ENCODE measurements at regions not wholly inside any gene's neighbourhood (a gene's known extent, or its start where the extent isn't known, plus 50 kb on each side); places are given as distances from the start of the nearest gene placed in this dataset.
"Not testable (repeated sequence)": the region's sequence is repeated elsewhere in the genome, so short reads cannot be mapped to it uniquely, and the experiment has no call there.

GRCh38 chr1:222948079-222948478, 133.2 kb downstream of the DISP1 start:
- no peak for DNase-seq (ENCODE audit: low read depth, low spot score)

- DNase-seq (ENCODE audit: low read depth, low spot score): no peak
Measured at GRCh38 chr1:222950892-222951291, 136.1 kb downstream of the DISP1 start.

- DNase-seq (ENCODE audit: low read depth, low spot score): no peak
Measured at GRCh38 chr1:222953585-222953984, 138.7 kb downstream of the DISP1 start.

GRCh38 chr1:222955964-222956363, 141.1 kb downstream of the DISP1 start:
- no peak for DNase-seq (ENCODE audit: low read depth, low spot score)

- DNase-seq (ENCODE audit: low read depth, low spot score): no peak
Measured at GRCh38 chr1:222956601-222957000, 141.8 kb downstream of the DISP1 start.

GRCh38 chr1:222967466-222968240, 152.8 kb downstream of the DISP1 start:
- DNase-seq (ENCODE audit: low read depth, low spot score): no peak

- no peak for DNase-seq (ENCODE audit: low read depth, low spot score)
Measured at GRCh38 chr1:222970040-222970439, 155.2 kb downstream of the DISP1 start.

GRCh38 chr1:222970711-222971110, 155.9 kb downstream of the DISP1 start:
- no peak for DNase-seq (ENCODE audit: low read depth, low spot score)

GRCh38 chr1:222971146-222971545, 156.3 kb downstream of the DISP1 start:
- no peak for DNase-seq (ENCODE audit: low read depth, low spot score)

GRCh38 chr1:222973561-222973960, 158.7 kb downstream of the DISP1 start:
- no peak for DNase-seq (ENCODE audit: low read depth, low spot score)

GRCh38 chr1:222974496-222974895, 159.7 kb downstream of the DISP1 start:
- no peak for DNase-seq (ENCODE audit: low read depth, low spot score)

GRCh38 chr1:222975472-222976122, 160.8 kb downstream of the DISP1 start:
- no peak for DNase-seq (ENCODE audit: low read depth, low spot score)

GRCh38 chr1:222976453-222976852, 161.6 kb downstream of the DISP1 start:
- DNase-seq (ENCODE audit: low read depth, low spot score): no peak

GRCh38 chr1:222977294-222977693, 162.5 kb downstream of the DISP1 start:
- not testable (repeated sequence) for DNase-seq (ENCODE audit: low read depth, low spot score)

- no peak for DNase-seq (ENCODE audit: low read depth, low spot score)
Measured at GRCh38 chr1:222979561-222979960, 163.5 kb downstream of the TLR5 start.

GRCh38 chr1:222987674-222988076, 155.4 kb downstream of the TLR5 start:
- no peak for DNase-seq (ENCODE audit: low read depth, low spot score)

GRCh38 chr1:222989443-222989842, 153.6 kb downstream of the TLR5 start:
- DNase-seq (ENCODE audit: low read depth, low spot score): no peak

- no peak for DNase-seq (ENCODE audit: low read depth, low spot score)
Measured at GRCh38 chr1:222991177-222991576, 151.9 kb downstream of the TLR5 start.

- no peak for DNase-seq (ENCODE audit: low read depth, low spot score)
Measured at GRCh38 chr1:222991908-222992307, 151.1 kb downstream of the TLR5 start.

- no peak for DNase-seq (ENCODE audit: low read depth, low spot score)
Measured at GRCh38 chr1:222994511-222995235, 148.4 kb downstream of the TLR5 start.

- DNase-seq (ENCODE audit: low read depth, low spot score): no peak
Measured at GRCh38 chr1:222995236-222995580, 147.8 kb downstream of the TLR5 start.

- no peak for DNase-seq (ENCODE audit: low read depth, low spot score)
Measured at GRCh38 chr1:222995620-222996309, 147.3 kb downstream of the TLR5 start.
